Coronary artery (tissue), 2 donors: ENCODE measurements at regions not wholly inside any gene's neighbourhood (a gene's known extent, or its start where the extent isn't known, plus 50 kb on each side); places are given as distances from the start of the nearest gene placed in this dataset.
"Not testable (repeated sequence)": the region's sequence is repeated elsewhere in the genome, so short reads cannot be mapped to it uniquely, and the experiment has no call there.

ENCODE experiments used
- DNase-seq: peaks from one replicate; pipeline ENCODE4 v3.0.0-alpha.2; 2017; ENCODE audit warnings: low spot score
- H3K27ac ChIP-seq, 2 donors: fragments of 200-600 bp; sonication (generic); one replicate each; pipeline ENCODE4 v1.5.1; 2016 to 2019
- H3K4me3 ChIP-seq: fragments of 200-600 bp; sonication (generic); 2 replicates; pipeline ENCODE4 v1.5.1; 2016; ENCODE audit warnings: mild to moderate bottlenecking, moderate library complexity
- TF ChIP-seq, protein P1 (sequence below): fragments of 200-600 bp; sonication (generic); IDR thresholded peaks from one replicate; pipeline ENCODE4 v1.5.1; 2019; ENCODE audit warnings: antibody characterized with exemption

DNA sequence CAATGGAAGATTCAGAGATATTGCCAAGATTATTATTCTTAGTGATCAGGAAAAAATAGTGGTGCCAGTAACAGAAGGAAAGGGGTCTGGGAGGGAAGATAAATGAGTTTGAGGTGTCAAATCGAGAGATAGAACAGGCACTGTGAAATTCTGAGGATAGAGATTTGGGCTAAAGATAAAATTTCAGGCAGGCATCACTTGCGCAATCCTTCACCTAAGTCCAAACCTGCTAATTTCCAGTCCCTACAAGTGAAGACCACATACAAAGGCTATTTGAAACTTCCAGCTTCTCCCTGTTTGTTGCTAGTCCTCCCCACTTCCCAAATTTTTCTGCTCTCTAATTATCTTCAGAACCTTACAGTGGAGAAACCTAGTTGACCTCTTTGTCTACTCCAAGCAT is 494.6 kb downstream of the MAGEE1 start:
- DNase-seq: no peak
- TF ChIP-seq, protein P1, sequence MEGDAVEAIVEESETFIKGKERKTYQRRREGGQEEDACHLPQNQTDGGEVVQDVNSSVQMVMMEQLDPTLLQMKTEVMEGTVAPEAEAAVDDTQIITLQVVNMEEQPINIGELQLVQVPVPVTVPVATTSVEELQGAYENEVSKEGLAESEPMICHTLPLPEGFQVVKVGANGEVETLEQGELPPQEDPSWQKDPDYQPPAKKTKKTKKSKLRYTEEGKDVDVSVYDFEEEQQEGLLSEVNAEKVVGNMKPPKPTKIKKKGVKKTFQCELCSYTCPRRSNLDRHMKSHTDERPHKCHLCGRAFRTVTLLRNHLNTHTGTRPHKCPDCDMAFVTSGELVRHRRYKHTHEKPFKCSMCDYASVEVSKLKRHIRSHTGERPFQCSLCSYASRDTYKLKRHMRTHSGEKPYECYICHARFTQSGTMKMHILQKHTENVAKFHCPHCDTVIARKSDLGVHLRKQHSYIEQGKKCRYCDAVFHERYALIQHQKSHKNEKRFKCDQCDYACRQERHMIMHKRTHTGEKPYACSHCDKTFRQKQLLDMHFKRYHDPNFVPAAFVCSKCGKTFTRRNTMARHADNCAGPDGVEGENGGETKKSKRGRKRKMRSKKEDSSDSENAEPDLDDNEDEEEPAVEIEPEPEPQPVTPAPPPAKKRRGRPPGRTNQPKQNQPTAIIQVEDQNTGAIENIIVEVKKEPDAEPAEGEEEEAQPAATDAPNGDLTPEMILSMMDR: no peak
- Histone ChIP-seq H3K27ac (no peak overlapping the region), H3K4me3 (no peak overlapping the region)

- not testable (repeated sequence) for DNase-seq, H3K27ac ChIP-seq, H3K4me3 ChIP-seq
Observed at GRCh38 chrX:76924616-76925015, 497.1 kb downstream of the MAGEE1 start.

DNA sequence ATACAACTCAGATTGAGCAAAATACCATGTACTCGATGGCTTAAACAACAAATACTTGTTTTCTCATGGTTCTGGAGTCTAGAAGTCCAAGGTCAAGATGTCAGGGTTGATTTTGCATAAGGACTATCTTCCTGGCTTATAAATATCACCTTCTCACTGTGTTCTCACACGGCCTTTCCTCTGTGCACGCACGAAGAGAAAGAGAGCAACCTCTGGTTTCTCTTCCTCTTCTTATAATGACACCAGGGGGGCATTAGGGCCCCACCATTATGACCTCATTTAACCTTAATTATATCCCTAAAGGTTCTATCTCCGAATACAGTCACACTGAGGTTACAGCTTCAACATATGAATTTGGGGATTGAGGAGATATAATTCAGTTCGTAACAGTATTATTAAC is 504.0 kb downstream of the MAGEE1 start:
- H3K27ac ChIP-seq: no peak overlapping the region
- TF ChIP-seq, protein P1: no peak
- no peak for DNase-seq
- H3K4me3 ChIP-seq: no peak overlapping the region

DNA sequence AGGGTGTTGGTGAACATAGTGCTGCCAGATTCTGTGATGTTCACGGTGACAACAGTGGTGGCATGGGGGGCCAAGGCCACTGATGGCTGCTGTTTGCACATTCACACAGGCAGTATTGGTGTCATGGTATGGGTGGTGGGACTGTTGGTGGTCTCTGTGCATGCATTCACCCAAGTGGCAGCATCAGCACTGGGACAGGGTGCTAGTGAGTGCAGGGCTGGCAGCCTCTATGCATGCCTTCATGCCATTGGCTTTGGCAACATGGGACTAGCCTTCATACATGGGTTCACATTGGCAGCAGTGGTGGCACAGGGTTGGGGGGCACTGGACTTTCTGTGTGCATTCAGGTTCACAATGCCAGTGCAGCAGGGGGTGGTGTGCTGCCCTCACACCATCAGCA is 489.7 kb upstream of the FGF16 start:
- no peak for DNase-seq
- TF ChIP-seq, protein P1: no peak
- Histone ChIP-seq H3K4me3 (no peak overlapping the region), H3K27ac (no peak overlapping the region)

DNA sequence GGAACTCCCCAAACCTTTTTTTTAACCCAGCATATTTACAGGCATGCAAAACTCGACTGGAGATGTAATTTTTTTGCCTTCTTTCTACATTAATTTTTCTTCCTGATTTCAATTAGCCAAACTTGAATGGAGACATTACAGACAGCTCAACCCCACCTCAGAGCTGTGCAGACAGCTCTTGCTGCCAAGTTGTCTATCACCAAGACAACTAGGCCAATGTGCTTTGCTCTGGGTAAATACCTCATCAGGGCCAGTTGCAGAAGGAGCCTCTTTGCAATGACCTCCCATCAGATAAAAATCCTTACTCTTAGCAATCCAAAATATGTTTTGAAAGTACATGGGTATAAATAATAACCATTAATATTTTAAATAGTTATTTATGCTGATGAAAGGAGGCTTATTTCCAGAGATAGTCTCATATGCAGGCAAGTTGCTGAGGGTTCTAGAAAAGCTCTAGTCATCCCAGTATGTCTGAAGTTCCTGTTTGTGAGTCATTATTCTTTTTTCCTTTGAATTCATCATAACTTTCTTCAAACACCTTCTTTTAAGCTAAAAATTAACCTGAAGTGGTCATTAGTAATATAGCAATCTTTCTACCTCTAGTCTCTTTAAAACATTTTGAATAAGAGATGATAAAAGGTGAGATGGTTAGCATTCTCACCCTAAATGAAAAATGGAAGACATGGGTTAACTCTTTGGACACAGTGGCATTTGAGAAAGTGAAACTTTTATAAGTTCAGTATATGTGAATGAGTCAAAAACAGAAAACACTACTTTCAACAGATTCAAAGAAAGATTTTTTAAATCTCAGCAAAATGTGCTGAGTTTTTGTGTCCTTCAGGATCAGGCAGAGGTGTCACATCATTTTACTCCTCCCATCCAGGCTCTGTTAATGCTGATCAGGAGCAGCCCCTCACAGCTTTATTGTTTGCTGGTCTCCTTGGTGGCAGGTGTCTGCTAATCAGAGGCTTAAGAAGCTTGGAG is 475.5 kb upstream of the FGF16 start:
- TF ChIP-seq, protein P1: no peak
- Histone ChIP-seq H3K27ac (peak overlapping the region; percentile 22 to 68), H3K4me3 (no peak overlapping the region)
- DNase-seq: no peak

GRCh38 chrX:76977452-76977851 is 469.7 kb upstream of the FGF16 start:
- TF ChIP-seq, protein P1: no peak
- H3K27ac ChIP-seq: no peak overlapping the region
- no peak overlapping the region for H3K4me3 ChIP-seq
- no peak for DNase-seq

- Histone ChIP-seq H3K4me3 (no peak overlapping the region), H3K27ac (no peak overlapping the region)
- TF ChIP-seq, protein P1: no peak
- DNase-seq: no peak
Observed at GRCh38 chrX:76987381-76987780, 459.8 kb upstream of the FGF16 start.
